ENCODE measurements at regions not wholly inside any gene's neighbourhood (a gene's known extent, or its start where the extent isn't known, plus 50 kb on each side); places are given as distances from the start of the nearest gene placed in this dataset.

GRCh38 chr1:79325126-79325525, 318.6 kb upstream of the ADGRL4 start:
- WGBS, result 90% methylated on average over 2 of the region's 2 CpGs
- no peak for DNase-seq

GRCh38 chr1:79323239-79324025, 316.9 kb upstream of the ADGRL4 start:
- no peak overlapping the region for H4K91ac ChIP-seq (ENCODE audit: low read length)
- H3K9me3 ChIP-seq (ENCODE audit: control insufficient read depth, low read length), result peaks cover 24% of the 10 kb centered on the region
- peak overlapping the region; percentile 50 for H2BK120ac ChIP-seq (ENCODE audit: low read depth, low read length)
- no peaks in the 10 kb centered on the region for H3K27me3 ChIP-seq (ENCODE audit: control insufficient read depth in 1 of 2, insufficient read depth in 1 of 2, low read length in 2 of 2)
- H3K9ac ChIP-seq (ENCODE audit: low read length), result peak overlapping the region; percentile 76
- H2AK5ac ChIP-seq (ENCODE audit: low read length, severe bottlenecking), result no peak overlapping the region
- H3K36me3 ChIP-seq (ENCODE audit: control insufficient read depth in 1 of 2, insufficient read depth in 2 of 2, low read depth in 1 of 2, low read length in 2 of 2), result no peaks in the 10 kb centered on the region
- peak overlapping the region; percentile 61 to 64 for H3K4ac ChIP-seq (ENCODE audit: low read depth in 1 of 2, low read length in 2 of 2)
- H3K18ac ChIP-seq (ENCODE audit: low read depth in 1 of 2, low read length in 2 of 2), result peak overlapping the region in 1 of 2 experiments; percentile 28
- no peak overlapping the region for H3K14ac ChIP-seq (ENCODE audit: low read length in 2 of 2)
- H2AFZ ChIP-seq (ENCODE audit: low read depth, low read length), result no peak overlapping the region
- peak overlapping the region; percentile 40 for H4K8ac ChIP-seq (ENCODE audit: low read length)
- no peak overlapping the region for H2BK5ac ChIP-seq (ENCODE audit: low read depth, low read length, poor library complexity, severe bottlenecking)
- peak overlapping the region; percentile 79 to 82 for H2BK12ac ChIP-seq (ENCODE audit: low read length in 2 of 2)
- WGBS, result no CpG with 5 or more reads among the region's 1 CpG
- no peak overlapping the region for H3K23ac ChIP-seq (ENCODE audit: low read length in 2 of 2)
- no peaks in the 10 kb centered on the region for H3K4me1 ChIP-seq (ENCODE audit: control insufficient read depth, insufficient read depth, low read depth, low read length)
- H3K4me2 ChIP-seq (ENCODE audit: low read length, poor library complexity, severe bottlenecking), result no peak overlapping the region
- H2BK15ac ChIP-seq (ENCODE audit: low read depth, poor library complexity, severe bottlenecking), result no peak overlapping the region
- H3K4me3 ChIP-seq (ENCODE audit: insufficient read depth in 1 of 2, low read depth in 1 of 2, low read length in 2 of 2), result peak overlapping the region in 1 of 2 experiments; percentile 29
- peak overlapping the region; percentile 4 for H3K27ac ChIP-seq (ENCODE audit: low read length, poor library complexity, severe bottlenecking)
- H3K79me1 ChIP-seq (replicated peaks; ENCODE audit: low read length, poor library complexity, severe bottlenecking), result no peaks in the 10 kb centered on the region
- DNase-seq, result peak; percentile 99

More at GRCh38 chr1:79325126-79325525, 318.6 kb upstream of the ADGRL4 start:
- Histone ChIP-seq H3K79me1 (replicated peaks; ENCODE audit: low read length, poor library complexity, severe bottlenecking) (no peaks in the 10 kb centered on the region), H3K9me3 (ENCODE audit: control insufficient read depth, low read length) (peaks cover 24% of the 10 kb centered on the region), H4K91ac (ENCODE audit: low read length) (no peak overlapping the region), H3K14ac (ENCODE audit: low read length in 2 of 2) (no peak overlapping the region), H3K4me3 (ENCODE audit: insufficient read depth in 1 of 2, low read depth in 1 of 2, low read length in 2 of 2) (no peak overlapping the region), H3K4me2 (ENCODE audit: low read length, poor library complexity, severe bottlenecking) (no peak overlapping the region), H2BK15ac (ENCODE audit: low read depth, poor library complexity, severe bottlenecking) (no peak overlapping the region), H3K9ac (ENCODE audit: low read length) (no peak overlapping the region), H4K8ac (ENCODE audit: low read length) (no peak overlapping the region), H3K36me3 (ENCODE audit: control insufficient read depth in 1 of 2, insufficient read depth in 2 of 2, low read depth in 1 of 2, low read length in 2 of 2) (no peaks in the 10 kb centered on the region), H2BK120ac (ENCODE audit: low read depth, low read length) (no peak overlapping the region), H3K18ac (ENCODE audit: low read depth in 1 of 2, low read length in 2 of 2) (no peak overlapping the region), H3K4ac (ENCODE audit: low read depth in 1 of 2, low read length in 2 of 2) (no peak overlapping the region), H3K4me1 (ENCODE audit: control insufficient read depth, insufficient read depth, low read depth, low read length) (no peaks in the 10 kb centered on the region), H3K23ac (ENCODE audit: low read length in 2 of 2) (no peak overlapping the region), H2AFZ (ENCODE audit: low read depth, low read length) (no peak overlapping the region), H2AK5ac (ENCODE audit: low read length, severe bottlenecking) (no peak overlapping the region), H3K27me3 (ENCODE audit: control insufficient read depth in 1 of 2, insufficient read depth in 1 of 2, low read length in 2 of 2) (no peaks in the 10 kb centered on the region), H2BK5ac (ENCODE audit: low read depth, low read length, poor library complexity, severe bottlenecking) (no peak overlapping the region), H3K27ac (ENCODE audit: low read length, poor library complexity, severe bottlenecking) (no peak overlapping the region), H2BK12ac (ENCODE audit: low read length in 2 of 2) (no peak overlapping the region)

- no peak overlapping the region for H3K27ac ChIP-seq (ENCODE audit: low read length, poor library complexity, severe bottlenecking)
- H3K36me3 ChIP-seq (ENCODE audit: control insufficient read depth in 1 of 2, insufficient read depth in 2 of 2, low read depth in 1 of 2, low read length in 2 of 2), result no peaks in the 10 kb centered on the region
- no peaks in the 10 kb centered on the region for H3K4me1 ChIP-seq (ENCODE audit: control insufficient read depth, insufficient read depth, low read depth, low read length)
- H2AK5ac ChIP-seq (ENCODE audit: low read length, severe bottlenecking), result no peak overlapping the region
- H2BK12ac ChIP-seq (ENCODE audit: low read length in 2 of 2), result no peak overlapping the region
- no peaks in the 10 kb centered on the region for H3K27me3 ChIP-seq (ENCODE audit: control insufficient read depth in 1 of 2, insufficient read depth in 1 of 2, low read length in 2 of 2)
- 96% methylated on average over 3 of the region's 5 CpGs for WGBS
- H3K14ac ChIP-seq (ENCODE audit: low read length in 2 of 2), result no peak overlapping the region
- no peak overlapping the region for H4K8ac ChIP-seq (ENCODE audit: low read length)
- H3K79me1 ChIP-seq (replicated peaks; ENCODE audit: low read length, poor library complexity, severe bottlenecking), result no peaks in the 10 kb centered on the region
- H3K4ac ChIP-seq (ENCODE audit: low read depth in 1 of 2, low read length in 2 of 2), result no peak overlapping the region
- H4K91ac ChIP-seq (ENCODE audit: low read length), result no peak overlapping the region
- peak overlapping the region in 1 of 2 experiments; percentile 8 for H3K4me3 ChIP-seq (ENCODE audit: insufficient read depth in 1 of 2, low read depth in 1 of 2, low read length in 2 of 2)
- H3K23ac ChIP-seq (ENCODE audit: low read length in 2 of 2), result no peak overlapping the region
- no peak overlapping the region for H3K18ac ChIP-seq (ENCODE audit: low read depth in 1 of 2, low read length in 2 of 2)
- DNase-seq, result peak; percentile 65
- no peak overlapping the region for H2BK15ac ChIP-seq (ENCODE audit: low read depth, poor library complexity, severe bottlenecking)
- no peak overlapping the region for H2BK120ac ChIP-seq (ENCODE audit: low read depth, low read length)
- no peak overlapping the region for H2BK5ac ChIP-seq (ENCODE audit: low read depth, low read length, poor library complexity, severe bottlenecking)
- peak overlapping the region; percentile 76 for H3K9ac ChIP-seq (ENCODE audit: low read length)
- no peak overlapping the region for H3K4me2 ChIP-seq (ENCODE audit: low read length, poor library complexity, severe bottlenecking)
- no peak overlapping the region for H2AFZ ChIP-seq (ENCODE audit: low read depth, low read length)
- H3K9me3 ChIP-seq (ENCODE audit: control insufficient read depth, low read length), result peaks cover 24% of the 10 kb centered on the region
Observed at GRCh38 chr1:79322511-79323027, 316.0 kb upstream of the ADGRL4 start.

- no peak for DNase-seq
- no peak overlapping the region for H3K23ac ChIP-seq (ENCODE audit: low read length in 2 of 2)
- H4K8ac ChIP-seq (ENCODE audit: low read length), result no peak overlapping the region
- H3K4me2 ChIP-seq (ENCODE audit: low read length, poor library complexity, severe bottlenecking), result no peak overlapping the region
- no peak overlapping the region for H3K4me3 ChIP-seq (ENCODE audit: insufficient read depth in 1 of 2, low read depth in 1 of 2, low read length in 2 of 2)
- no peak overlapping the region for H2AK5ac ChIP-seq (ENCODE audit: low read length, severe bottlenecking)
- no peaks in the 10 kb centered on the region for H3K27me3 ChIP-seq (ENCODE audit: control insufficient read depth in 1 of 2, insufficient read depth in 1 of 2, low read length in 2 of 2)
- peaks cover 7% of the 10 kb centered on the region for H3K9me3 ChIP-seq (ENCODE audit: control insufficient read depth, low read length)
- H3K36me3 ChIP-seq (ENCODE audit: control insufficient read depth in 1 of 2, insufficient read depth in 2 of 2, low read depth in 1 of 2, low read length in 2 of 2), result no peaks in the 10 kb centered on the region
- no peak overlapping the region for H2BK120ac ChIP-seq (ENCODE audit: low read depth, low read length)
- H3K14ac ChIP-seq (ENCODE audit: low read length in 2 of 2), result no peak overlapping the region
- H2BK15ac ChIP-seq (ENCODE audit: low read depth, poor library complexity, severe bottlenecking), result no peak overlapping the region
- no peak overlapping the region for H2BK5ac ChIP-seq (ENCODE audit: low read depth, low read length, poor library complexity, severe bottlenecking)
- no peak overlapping the region for H3K9ac ChIP-seq (ENCODE audit: low read length)
- no peak overlapping the region for H2AFZ ChIP-seq (ENCODE audit: low read depth, low read length)
- no peak overlapping the region for H4K91ac ChIP-seq (ENCODE audit: low read length)
- no peak overlapping the region for H3K4ac ChIP-seq (ENCODE audit: low read depth in 1 of 2, low read length in 2 of 2)
- H3K27ac ChIP-seq (ENCODE audit: low read length, poor library complexity, severe bottlenecking), result no peak overlapping the region
- no peak overlapping the region for H3K18ac ChIP-seq (ENCODE audit: low read depth in 1 of 2, low read length in 2 of 2)
- no peaks in the 10 kb centered on the region for H3K4me1 ChIP-seq (ENCODE audit: control insufficient read depth, insufficient read depth, low read depth, low read length)
- H2BK12ac ChIP-seq (ENCODE audit: low read length in 2 of 2), result no peak overlapping the region
- no peaks in the 10 kb centered on the region for H3K79me1 ChIP-seq (replicated peaks; ENCODE audit: low read length, poor library complexity, severe bottlenecking)
Observed at GRCh38 chr1:79312438-79312837, 305.9 kb upstream of the ADGRL4 start.

All from mesenchymal stem cell (in vitro differentiated cells and primary cell).